Left ventricle myocardium inferior (tissue), 1 donor: ENCODE measurements at regions not wholly inside any gene's neighbourhood (a gene's known extent, or its start where the extent isn't known, plus 50 kb on each side); places are given as distances from the start of the nearest gene placed in this dataset.

Experiments
- DNase-seq: peaks from one replicate; pipeline ENCODE4 v3.0.0-alpha.2; 2020
- H3K27ac ChIP-seq: fragments of 200-600 bp; replicated peaks from 2 replicates; pipeline ENCODE4 v1.8.0; 2021
- H3K27me3 ChIP-seq: fragments of 200-600 bp; 2 replicates; pipeline ENCODE4 v1.8.0; 2021; ENCODE audit warnings: low read depth
- H3K36me3 ChIP-seq: fragments of 200-600 bp; 2 replicates; pipeline ENCODE4 v1.8.0; 2021
- H3K4me1 ChIP-seq: fragments of 200-600 bp; 2 replicates; pipeline ENCODE4 v1.8.0; 2021
- H3K4me3 ChIP-seq: fragments of 200-600 bp; 2 replicates; pipeline ENCODE4 v1.8.0; 2021; ENCODE audit warnings: mild to moderate bottlenecking, moderate library complexity
- H3K9me3 ChIP-seq: fragments of 200-600 bp; replicated peaks from 2 replicates; pipeline ENCODE4 v1.8.0; 2021
- intact Hi-C: fragments of 100-400 bp; cut with micrococcal nuclease; formaldehyde crosslinking; loops from one replicate; pipeline ENCODE4 v1.11.0; 2022
- TF ChIP-seq, protein P1 (sequence below): fragments of 200-600 bp; IDR thresholded peaks from 2 replicates; pipeline ENCODE4 v1.8.0; 2021; ENCODE audit warnings: antibody characterized with exemption, mild to moderate bottlenecking, borderline replicate concordance
- donor health status: DM: no; HTN: yes; CAD: no; lungs with severe emphysema.

DNA sequence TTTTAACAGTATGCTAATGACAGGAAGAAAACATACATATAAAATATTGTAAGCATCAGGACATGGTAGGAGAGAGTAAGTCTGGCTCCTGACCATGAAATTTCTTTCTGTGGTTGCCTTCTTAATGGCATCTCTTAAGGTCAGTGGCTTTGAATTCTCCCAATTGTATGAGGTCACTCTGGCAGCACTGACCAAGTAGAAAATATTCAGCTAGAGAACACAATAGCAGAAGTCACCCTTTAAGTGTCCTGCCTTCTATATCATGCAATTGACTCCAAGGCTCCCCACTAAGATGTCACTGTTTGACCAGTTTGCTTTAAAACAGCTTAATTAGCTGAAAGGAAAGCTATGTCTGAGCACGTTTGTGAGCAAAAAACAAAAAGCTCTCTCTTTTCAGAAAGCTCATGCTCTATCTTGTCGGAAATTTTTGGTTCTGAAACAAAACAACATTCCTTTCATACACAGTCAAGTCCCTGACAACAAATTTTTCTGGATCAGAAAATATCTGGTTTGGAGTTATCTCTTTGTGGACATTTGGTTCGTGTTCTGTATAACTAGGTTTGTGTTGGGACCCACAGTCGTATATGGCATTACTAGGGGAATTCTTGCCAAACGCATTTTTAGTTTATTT, 120.9 kb upstream of the IFNGR1 start:
- H3K27ac ChIP-seq, result peak overlapping the region; percentile 52

GRCh38 chr6:137334884-137335283, 115.7 kb upstream of the IFNGR1 start:
- DNase-seq, result no peak
- H3K9me3 ChIP-seq, result no peaks in the 10 kb centered on the region
- no peaks in the 10 kb centered on the region for H3K36me3 ChIP-seq
- H3K4me3 ChIP-seq, result no peak overlapping the region
- no peak overlapping the region for H3K27ac ChIP-seq
- TF ChIP-seq, protein P1, sequence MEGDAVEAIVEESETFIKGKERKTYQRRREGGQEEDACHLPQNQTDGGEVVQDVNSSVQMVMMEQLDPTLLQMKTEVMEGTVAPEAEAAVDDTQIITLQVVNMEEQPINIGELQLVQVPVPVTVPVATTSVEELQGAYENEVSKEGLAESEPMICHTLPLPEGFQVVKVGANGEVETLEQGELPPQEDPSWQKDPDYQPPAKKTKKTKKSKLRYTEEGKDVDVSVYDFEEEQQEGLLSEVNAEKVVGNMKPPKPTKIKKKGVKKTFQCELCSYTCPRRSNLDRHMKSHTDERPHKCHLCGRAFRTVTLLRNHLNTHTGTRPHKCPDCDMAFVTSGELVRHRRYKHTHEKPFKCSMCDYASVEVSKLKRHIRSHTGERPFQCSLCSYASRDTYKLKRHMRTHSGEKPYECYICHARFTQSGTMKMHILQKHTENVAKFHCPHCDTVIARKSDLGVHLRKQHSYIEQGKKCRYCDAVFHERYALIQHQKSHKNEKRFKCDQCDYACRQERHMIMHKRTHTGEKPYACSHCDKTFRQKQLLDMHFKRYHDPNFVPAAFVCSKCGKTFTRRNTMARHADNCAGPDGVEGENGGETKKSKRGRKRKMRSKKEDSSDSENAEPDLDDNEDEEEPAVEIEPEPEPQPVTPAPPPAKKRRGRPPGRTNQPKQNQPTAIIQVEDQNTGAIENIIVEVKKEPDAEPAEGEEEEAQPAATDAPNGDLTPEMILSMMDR, result no peak
- intact Hi-C loops, result loop anchor here (10.0 kb wide), 1 partner anchor 920 kb away; no protein-coding TSS in a partner anchor
- H3K27me3 ChIP-seq, result no peaks in the 10 kb centered on the region
- peaks cover 10% of the 10 kb centered on the region for H3K4me1 ChIP-seq

More for the DNA sequence above, 120.9 kb upstream of the IFNGR1 start:
- no peaks in the 10 kb centered on the region for H3K36me3 ChIP-seq
- intact Hi-C loops, result loop anchor here (10.0 kb wide), 1 partner anchor 915 kb away; no protein-coding TSS in a partner anchor
- TF ChIP-seq, protein P1, result no peak
- no peaks in the 10 kb centered on the region for H3K9me3 ChIP-seq
- H3K27me3 ChIP-seq, result no peaks in the 10 kb centered on the region
- peaks cover 17% of the 10 kb centered on the region for H3K4me1 ChIP-seq
- DNase-seq, result no peak
- no peak overlapping the region for H3K4me3 ChIP-seq

DNA sequence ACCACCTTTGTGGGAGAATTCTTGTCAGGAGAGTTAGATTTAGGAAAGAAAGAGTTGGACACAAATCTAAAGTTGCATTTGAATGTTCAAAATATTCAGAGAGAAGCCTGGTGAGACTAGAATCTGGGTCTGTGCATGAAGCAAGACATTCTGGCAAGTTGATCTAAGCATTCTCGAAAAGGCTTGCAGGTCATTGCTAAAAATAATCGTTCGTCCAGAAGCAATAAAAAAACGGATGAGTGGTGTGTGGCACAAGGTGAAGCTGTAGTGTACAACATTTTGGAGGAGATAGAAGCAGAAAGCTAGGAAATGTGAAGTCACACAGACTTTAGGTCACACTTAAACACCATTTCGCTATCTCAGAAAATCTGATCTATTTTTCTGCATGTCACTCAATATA, 114.9 kb upstream of the IFNGR1 start:
- DNase-seq, result no peak
- TF ChIP-seq, protein P1, result no peak
- no peaks in the 10 kb centered on the region for H3K9me3 ChIP-seq
- H3K27me3 ChIP-seq, result no peaks in the 10 kb centered on the region
- no peak overlapping the region for H3K4me3 ChIP-seq
- H3K4me1 ChIP-seq, result peaks cover 10% of the 10 kb centered on the region
- intact Hi-C loops, result loop anchor here (10.0 kb wide), 1 partner anchor 921 kb away; no protein-coding TSS in a partner anchor
- H3K27ac ChIP-seq, result peak overlapping the region; percentile 36
- H3K36me3 ChIP-seq, result no peaks in the 10 kb centered on the region

DNA sequence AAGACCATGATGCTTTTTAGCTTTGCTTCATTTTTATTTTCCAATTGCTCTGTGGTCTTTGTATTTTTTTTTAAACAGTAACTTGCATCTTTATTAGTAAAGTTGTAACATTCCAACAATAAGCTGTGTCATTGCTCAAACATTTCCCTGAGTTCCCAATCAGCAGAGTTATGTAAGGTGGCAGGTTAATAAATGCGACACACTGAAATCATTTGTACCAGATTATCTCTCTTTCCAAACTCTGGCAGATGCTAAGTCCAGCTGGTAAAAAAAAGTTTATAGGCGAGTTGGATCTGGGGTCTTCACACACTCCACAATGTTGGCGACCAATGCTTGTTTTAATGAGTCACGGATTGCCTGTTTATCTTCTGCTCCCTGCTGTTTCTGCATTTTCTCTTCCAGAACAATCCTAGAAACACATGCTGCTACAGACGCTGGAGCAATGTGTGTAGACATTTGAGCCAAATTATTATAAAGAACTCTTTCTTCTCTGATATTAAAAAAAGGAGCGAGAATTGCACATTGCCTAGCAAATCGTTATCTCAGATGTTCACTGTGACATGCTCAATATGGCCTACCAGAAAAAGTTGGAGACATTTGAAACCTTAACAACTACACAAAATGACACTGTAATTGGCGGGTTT, 113.6 kb upstream of the IFNGR1 start:
- no peaks in the 10 kb centered on the region for H3K27me3 ChIP-seq
- no peaks in the 10 kb centered on the region for H3K36me3 ChIP-seq
- TF ChIP-seq, protein P1, result no peak
- peaks cover 10% of the 10 kb centered on the region for H3K4me1 ChIP-seq
- no peak overlapping the region for H3K4me3 ChIP-seq
- intact Hi-C loops, result loop anchor here (10.0 kb wide), 1 partner anchor 922 kb away; no protein-coding TSS in a partner anchor
- no peaks in the 10 kb centered on the region for H3K9me3 ChIP-seq
- DNase-seq, result no peak
- peak overlapping the region; percentile 50 for H3K27ac ChIP-seq

GRCh38 chr6:137323860-137324259, 104.7 kb upstream of the IFNGR1 start:
- Histone ChIP-seq H3K4me1 (no peaks in the 10 kb centered on the region), H3K27ac (no peak overlapping the region), H3K27me3 (no peaks in the 10 kb centered on the region), H3K36me3 (no peaks in the 10 kb centered on the region), H3K9me3 (no peaks in the 10 kb centered on the region), H3K4me3 (no peak overlapping the region)
- TF ChIP-seq, protein P1, result no peak
- intact Hi-C loops, result no loop called here
- DNase-seq, result no peak
